Tibial nerve (tissue), 4 donors: ENCODE measurements at regions not wholly inside any gene's neighbourhood (a gene's known extent, or its start where the extent isn't known, plus 50 kb on each side); places are given as distances from the start of the nearest gene placed in this dataset.

ENCODE experiments used
- EP300 ChIP-seq, 2 donors: sonication (generic); formaldehyde crosslinking; IDR thresholded peaks; one replicate each; pipeline ENCODE4 v1.6.1; 2017; ENCODE audit warnings: antibody characterized with exemption in 2 of 2, mild to moderate bottlenecking in 1 of 2
- TF ChIP-seq, protein P1 (sequence below), 5 experiments: fragments of 200-600 bp in 3 of 5; fragments of 450-650 bp in 2 of 5; sonication (generic) in 3 of 5; IDR thresholded peaks; one replicate each; pipeline ENCODE4 v1.5.1; 2016 to 2019; ENCODE audit warnings: antibody characterized with exemption in 5 of 5, mild to moderate bottlenecking in 3 of 5, moderate library complexity in 2 of 5

DNA sequence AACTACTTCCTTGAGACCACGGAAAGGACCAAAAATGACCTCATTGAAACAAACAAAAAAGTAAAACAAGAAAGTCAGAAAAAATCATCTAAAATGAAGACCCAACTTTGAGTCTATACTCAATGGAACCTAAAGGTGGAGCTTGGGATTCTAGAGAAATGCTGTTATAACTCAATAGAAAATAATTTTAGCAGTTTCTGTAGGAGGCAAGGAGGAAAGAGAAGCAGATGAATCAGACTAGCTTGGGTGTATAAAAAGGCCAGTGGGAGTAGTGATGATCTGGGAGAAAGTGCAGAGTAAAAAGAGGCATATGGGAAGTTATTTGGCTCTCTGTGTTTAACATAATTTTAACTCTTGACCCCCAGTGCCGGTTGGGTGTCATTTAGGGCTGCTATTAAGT, 94.4 kb downstream of the TMCO5A start:
- TF ChIP-seq EP300 (IDR thresholded peaks at IDR 0.05): no peak
- TF ChIP-seq, protein P1, sequence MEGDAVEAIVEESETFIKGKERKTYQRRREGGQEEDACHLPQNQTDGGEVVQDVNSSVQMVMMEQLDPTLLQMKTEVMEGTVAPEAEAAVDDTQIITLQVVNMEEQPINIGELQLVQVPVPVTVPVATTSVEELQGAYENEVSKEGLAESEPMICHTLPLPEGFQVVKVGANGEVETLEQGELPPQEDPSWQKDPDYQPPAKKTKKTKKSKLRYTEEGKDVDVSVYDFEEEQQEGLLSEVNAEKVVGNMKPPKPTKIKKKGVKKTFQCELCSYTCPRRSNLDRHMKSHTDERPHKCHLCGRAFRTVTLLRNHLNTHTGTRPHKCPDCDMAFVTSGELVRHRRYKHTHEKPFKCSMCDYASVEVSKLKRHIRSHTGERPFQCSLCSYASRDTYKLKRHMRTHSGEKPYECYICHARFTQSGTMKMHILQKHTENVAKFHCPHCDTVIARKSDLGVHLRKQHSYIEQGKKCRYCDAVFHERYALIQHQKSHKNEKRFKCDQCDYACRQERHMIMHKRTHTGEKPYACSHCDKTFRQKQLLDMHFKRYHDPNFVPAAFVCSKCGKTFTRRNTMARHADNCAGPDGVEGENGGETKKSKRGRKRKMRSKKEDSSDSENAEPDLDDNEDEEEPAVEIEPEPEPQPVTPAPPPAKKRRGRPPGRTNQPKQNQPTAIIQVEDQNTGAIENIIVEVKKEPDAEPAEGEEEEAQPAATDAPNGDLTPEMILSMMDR (IDR thresholded peaks at IDR 0.05): no peak
